ENCODE measurements at regions not wholly inside any gene's neighbourhood (a gene's known extent, or its start where the extent isn't known, plus 50 kb on each side); places are given as distances from the start of the nearest gene placed in this dataset.

GRCh38 chr14:61103541-61104339 lies 122.7 kb downstream of the SLC38A6 start:
- no peak for TF ChIP-seq CTCF (IDR thresholded peaks at IDR 0.05)
- no peak for TF ChIP-seq POLR2A (IDR thresholded peaks at IDR 0.05)

All from vagina (tissue), 2 donors.